Suprapubic skin (tissue), 4 donors: ENCODE measurements at regions not wholly inside any gene's neighbourhood (a gene's known extent, or its start where the extent isn't known, plus 50 kb on each side); places are given as distances from the start of the nearest gene placed in this dataset.
A peak's percentile ranks its signal among the peaks of the same experiment; 100 is the strongest.
"Not testable (repeated sequence)": the region's sequence is repeated elsewhere in the genome, so short reads cannot be mapped to it uniquely, and the experiment has no call there.

ENCODE experiments used
- DNase-seq, 2 donors: peaks; one replicate each; pipeline ENCODE4 v3.0.0-alpha.2; 2019; ENCODE audit warnings: low spot score in 2 of 2
- H3K27ac ChIP-seq: fragments of 200-600 bp; sonication (generic); one replicate; pipeline ENCODE4 v1.5.1; 2019
- H3K27me3 ChIP-seq: fragments of 200-600 bp; sonication (generic); one replicate; pipeline ENCODE4 v1.5.1; 2019
- H3K36me3 ChIP-seq: fragments of 200-600 bp; sonication (generic); one replicate; pipeline ENCODE4 v1.5.1; 2019
- H3K4me1 ChIP-seq: fragments of 200-600 bp; sonication (generic); one replicate; pipeline ENCODE4 v1.5.1; 2019
- H3K4me3 ChIP-seq: fragments of 200-600 bp; sonication (generic); one replicate; pipeline ENCODE4 v1.5.1; 2019; ENCODE audit warnings: mild to moderate bottlenecking
- H3K9me3 ChIP-seq: fragments of 200-600 bp; sonication (generic); one replicate; pipeline ENCODE4 v1.5.1; 2019
- EP300 ChIP-seq: sonication (generic); formaldehyde crosslinking; IDR thresholded peaks from one replicate; pipeline ENCODE4 v1.6.1; 2017; ENCODE audit warnings: antibody characterized with exemption
- POLR2A ChIP-seq, 2 donors: fragments of 450-650 bp; IDR thresholded peaks; one replicate each; pipeline ENCODE4 v1.6.1; 2017; ENCODE audit warnings: antibody characterized with exemption in 2 of 2, mild to moderate bottlenecking in 2 of 2, moderate library complexity in 2 of 2
- POLR2AphosphoS5 ChIP-seq, 3 donors: sonication (generic); formaldehyde crosslinking; IDR thresholded peaks; one replicate each; pipeline ENCODE4 v1.6.1; 2017; ENCODE audit warnings: antibody characterized with exemption in 3 of 3
- WGBS: methylation state at CpG from one replicate; pipeline ENCODE4 v1.1.5; 2018; 5-methylcytosine and 5-hydroxymethylcytosine counted together
- TF ChIP-seq, protein P1 (sequence below), 2 donors: fragments of 200-600 bp in 1 of 2; fragments of 450-650 bp in 1 of 2; sonication (generic) in 1 of 2; IDR thresholded peaks; one replicate each; pipeline ENCODE4 v1.5.1; 2016 to 2019; ENCODE audit warnings: antibody characterized with exemption in 2 of 2, mild to moderate bottlenecking in 1 of 2, moderate library complexity in 1 of 2

DNA sequence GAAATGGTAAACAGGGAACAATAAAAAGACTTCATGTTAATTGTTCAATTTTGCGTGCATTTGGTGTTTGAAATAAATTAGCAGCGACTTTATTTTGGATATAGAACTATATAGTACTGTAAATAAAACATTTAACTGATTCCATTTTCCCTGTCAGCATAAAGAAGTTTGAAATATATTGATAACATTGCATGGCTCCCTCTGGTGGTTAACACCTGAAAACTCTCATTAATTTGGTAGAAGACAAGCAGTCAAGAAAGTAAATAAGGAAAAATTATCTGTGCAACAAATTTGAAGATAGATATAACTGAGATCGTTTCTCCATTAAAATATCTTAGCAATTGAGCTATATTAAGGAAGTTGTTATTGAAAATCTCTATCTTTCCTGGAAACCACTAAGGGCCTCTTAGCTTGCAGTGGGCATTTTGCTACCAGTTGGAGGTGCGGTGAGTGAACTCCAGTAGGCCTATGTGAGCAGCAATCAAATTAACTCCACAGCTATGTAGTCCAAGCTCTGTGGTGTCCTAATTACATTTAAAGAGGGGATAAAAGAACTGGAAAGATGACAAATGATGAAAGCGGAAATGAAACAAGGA lies 435.7 kb upstream of the FKBP1C start:
- Histone ChIP-seq H3K4me1 (no peaks in the 10 kb centered on the region), H3K4me3 (no peak overlapping the region), H3K36me3 (no peaks in the 10 kb centered on the region), H3K27ac (no peak overlapping the region), H3K27me3 (no peaks in the 10 kb centered on the region), H3K9me3 (no peaks in the 10 kb centered on the region)
- no peak for DNase-seq
- WGBS = 48% methylated on average over 5 of the region's 5 CpGs
- TF ChIP-seq POLR2AphosphoS5 (IDR thresholded peaks at IDR 0.05) (no peak), POLR2A (IDR thresholded peaks at IDR 0.05) (no peak)
- TF ChIP-seq, protein P1, sequence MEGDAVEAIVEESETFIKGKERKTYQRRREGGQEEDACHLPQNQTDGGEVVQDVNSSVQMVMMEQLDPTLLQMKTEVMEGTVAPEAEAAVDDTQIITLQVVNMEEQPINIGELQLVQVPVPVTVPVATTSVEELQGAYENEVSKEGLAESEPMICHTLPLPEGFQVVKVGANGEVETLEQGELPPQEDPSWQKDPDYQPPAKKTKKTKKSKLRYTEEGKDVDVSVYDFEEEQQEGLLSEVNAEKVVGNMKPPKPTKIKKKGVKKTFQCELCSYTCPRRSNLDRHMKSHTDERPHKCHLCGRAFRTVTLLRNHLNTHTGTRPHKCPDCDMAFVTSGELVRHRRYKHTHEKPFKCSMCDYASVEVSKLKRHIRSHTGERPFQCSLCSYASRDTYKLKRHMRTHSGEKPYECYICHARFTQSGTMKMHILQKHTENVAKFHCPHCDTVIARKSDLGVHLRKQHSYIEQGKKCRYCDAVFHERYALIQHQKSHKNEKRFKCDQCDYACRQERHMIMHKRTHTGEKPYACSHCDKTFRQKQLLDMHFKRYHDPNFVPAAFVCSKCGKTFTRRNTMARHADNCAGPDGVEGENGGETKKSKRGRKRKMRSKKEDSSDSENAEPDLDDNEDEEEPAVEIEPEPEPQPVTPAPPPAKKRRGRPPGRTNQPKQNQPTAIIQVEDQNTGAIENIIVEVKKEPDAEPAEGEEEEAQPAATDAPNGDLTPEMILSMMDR (IDR thresholded peaks at IDR 0.05) = peak in 1 of 2 donors; percentile 16

DNA sequence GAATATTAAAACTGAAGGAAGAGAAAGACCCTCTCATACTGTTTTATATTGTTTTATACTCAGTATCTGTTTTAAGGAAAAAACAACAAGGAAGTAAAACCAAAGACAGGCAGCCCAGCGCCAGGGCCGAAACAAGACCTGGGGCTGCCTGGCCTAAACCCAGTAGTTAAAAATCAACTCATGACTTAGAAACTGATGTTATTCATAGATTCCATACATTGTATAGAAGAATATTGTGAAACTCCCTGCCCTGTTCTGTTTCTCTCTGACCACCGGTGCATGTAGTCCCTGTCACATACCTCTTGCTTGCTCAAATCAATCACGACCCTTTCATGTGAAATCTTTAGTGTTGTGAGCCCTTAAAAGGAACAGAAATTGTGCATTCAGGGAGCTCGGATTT lies 445.1 kb upstream of the FKBP1C start:
- H3K9me3 ChIP-seq, DNase-seq: not testable (repeated sequence)
- WGBS = 73% methylated on average over 5 of the region's 5 CpGs

DNA sequence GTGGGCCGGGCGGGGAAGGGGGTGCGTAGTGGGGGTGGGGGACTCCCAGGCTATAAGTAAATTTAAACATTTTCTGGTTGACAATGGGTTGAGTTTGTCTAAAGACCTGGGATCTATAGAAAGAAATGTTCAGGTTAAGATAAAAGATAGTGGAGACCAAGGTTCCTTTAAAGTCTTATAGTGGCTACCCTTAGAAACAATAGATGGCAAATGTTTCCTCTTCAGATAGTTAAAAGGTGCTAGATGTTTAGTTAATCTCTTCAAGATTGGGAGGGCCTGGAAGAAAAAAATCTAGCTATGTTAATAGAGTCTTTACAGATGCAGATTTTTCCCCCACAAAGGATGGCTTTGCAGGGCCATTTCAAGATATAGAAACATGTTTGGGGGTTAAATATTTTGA lies 446.4 kb upstream of the FKBP1C start:
- H3K4me1 ChIP-seq = no peaks in the 10 kb centered on the region
- DNase-seq = no peak
- no peaks in the 10 kb centered on the region for H3K27me3 ChIP-seq
- no peaks in the 10 kb centered on the region for H3K9me3 ChIP-seq
- WGBS = 89% methylated on average over 3 of the region's 3 CpGs
- no peak for TF ChIP-seq EP300
- TF ChIP-seq POLR2A (IDR thresholded peaks at IDR 0.05) = no peak
- TF ChIP-seq, protein P1 (IDR thresholded peaks at IDR 0.05) = no peak
- no peak for TF ChIP-seq POLR2AphosphoS5 (IDR thresholded peaks at IDR 0.05)
- no peak overlapping the region for H3K27ac ChIP-seq
- no peaks in the 10 kb centered on the region for H3K36me3 ChIP-seq
- no peak overlapping the region for H3K4me3 ChIP-seq

More for the DNA sequence above, 445.1 kb upstream of the FKBP1C start:
- H3K36me3 ChIP-seq, H3K27me3 ChIP-seq, H3K4me3 ChIP-seq, H3K4me1 ChIP-seq, H3K27ac ChIP-seq: not testable (repeated sequence)

DNA sequence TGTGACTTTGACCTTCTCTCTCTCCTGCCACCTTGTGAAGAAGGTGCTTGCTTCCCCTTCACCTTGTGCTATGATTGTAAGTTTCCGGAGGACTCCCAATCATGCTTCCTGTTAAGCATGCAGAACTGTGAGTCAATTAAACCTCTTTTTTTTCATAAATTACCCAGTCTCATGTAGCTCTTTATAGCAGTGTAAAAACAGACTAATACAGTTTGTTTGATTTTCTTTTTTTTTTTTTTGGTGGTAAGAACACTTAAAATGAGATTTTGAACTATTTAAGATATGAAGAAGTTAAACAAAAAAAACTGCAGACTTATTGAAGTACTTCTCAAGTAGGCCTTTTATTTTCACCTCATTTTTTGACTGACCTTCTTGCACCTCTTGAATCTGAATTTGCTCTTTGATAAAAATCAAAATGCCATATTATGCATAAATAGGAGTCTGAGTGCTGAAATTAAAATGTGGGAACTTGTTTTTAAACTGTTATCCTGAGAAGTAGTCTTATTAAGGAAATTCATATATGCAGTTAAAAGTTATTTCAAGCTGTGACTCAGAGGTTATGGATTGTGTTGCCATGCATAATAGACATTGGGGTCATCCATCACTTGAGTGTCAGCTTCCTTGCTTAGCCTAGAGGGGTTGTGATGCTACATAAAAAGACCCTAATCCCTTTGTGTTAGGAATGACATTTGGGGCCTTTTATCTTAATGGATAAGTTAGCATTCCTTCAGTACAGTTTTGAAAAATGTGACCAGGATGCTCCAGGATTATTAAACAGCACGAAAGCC lies 447.9 kb upstream of the FKBP1C start:
- Histone ChIP-seq H3K27me3 (no peaks in the 10 kb centered on the region), H3K36me3 (no peaks in the 10 kb centered on the region), H3K4me3 (no peak overlapping the region), H3K27ac (no peak overlapping the region), H3K4me1 (no peaks in the 10 kb centered on the region), H3K9me3 (no peaks in the 10 kb centered on the region)
- TF ChIP-seq, protein P1 (IDR thresholded peaks at IDR 0.05) = no peak
- TF ChIP-seq POLR2AphosphoS5 (IDR thresholded peaks at IDR 0.05) (no peak), POLR2A (IDR thresholded peaks at IDR 0.05) (no peak), EP300 (no peak)
- DNase-seq = no peak
- 58% methylated on average over 2 of the region's 2 CpGs for WGBS

DNA sequence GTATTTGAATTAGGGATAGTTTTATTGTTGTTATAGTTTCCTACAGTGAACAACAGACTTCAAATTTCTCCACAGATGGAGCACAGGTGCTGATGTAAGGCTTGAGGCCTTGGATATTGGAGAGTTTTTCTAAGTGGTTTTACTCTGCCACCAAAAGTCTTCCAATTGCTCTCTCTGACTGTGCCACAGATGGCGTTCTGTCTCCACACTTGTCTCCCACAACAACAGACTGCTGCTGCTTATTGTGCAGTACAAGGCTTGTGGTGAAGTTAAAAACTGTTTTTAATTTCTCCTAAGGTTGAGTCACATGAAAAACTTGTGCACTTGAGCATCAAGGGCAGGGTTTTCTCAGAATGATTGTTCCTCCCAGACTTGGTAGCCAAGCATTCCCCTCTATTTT lies 460.9 kb upstream of the KHDRBS2 start:
- no peaks in the 10 kb centered on the region for H3K27me3 ChIP-seq
- no peaks in the 10 kb centered on the region for H3K9me3 ChIP-seq
- no peak overlapping the region for H3K4me3 ChIP-seq
- H3K27ac ChIP-seq = no peak overlapping the region
- H3K4me1 ChIP-seq = no peaks in the 10 kb centered on the region
- TF ChIP-seq POLR2AphosphoS5 (IDR thresholded peaks at IDR 0.05) (no peak), EP300 (no peak), POLR2A (IDR thresholded peaks at IDR 0.05) (no peak)
- TF ChIP-seq, protein P1 (IDR thresholded peaks at IDR 0.05) = no peak
- WGBS = 46% methylated on average over 1 of the region's 1 CpG
- no peaks in the 10 kb centered on the region for H3K36me3 ChIP-seq
- DNase-seq = no peak
